ENCODE measurements at regions not wholly inside any gene's neighbourhood (a gene's known extent, or its start where the extent isn't known, plus 50 kb on each side); places are given as distances from the start of the nearest gene placed in this dataset.

GRCh38 chr18:44342946-44343345, 337.7 kb upstream of the SETBP1 start:
- no peak for TF ChIP-seq ZBTB7A (tag by site-specific recombination; IDR thresholded peaks at IDR 0.05; ENCODE audit: low read depth)
- TF ChIP-seq ZNF639 (tag by site-specific recombination; IDR thresholded peaks at IDR 0.05): no peak
- no peak for TF ChIP-seq KLF9 (tag by site-specific recombination; IDR thresholded peaks at IDR 0.05; ENCODE audit: low read depth)
- no peak for TF ChIP-seq PATZ1 (tag by site-specific recombination; IDR thresholded peaks at IDR 0.05)
- no peak for TF ChIP-seq YY1 (tag by site-specific recombination; IDR thresholded peaks at IDR 0.05)
- TF ChIP-seq ZNF76 (tag by site-specific recombination; IDR thresholded peaks at IDR 0.05; ENCODE audit: borderline replicate concordance, low read depth): no peak
- TF ChIP-seq CTCF (tag by site-specific recombination; IDR thresholded peaks at IDR 0.05): no peak
- TF ChIP-seq ELK4 (IDR thresholded peaks at IDR 0.05; ENCODE audit: borderline replicate concordance, low read depth, low read length): no peak
- no peak for TF ChIP-seq ZBTB21 (tag by site-specific recombination; IDR thresholded peaks at IDR 0.05)
- no peak for TF ChIP-seq ZNF274 (IDR thresholded peaks at IDR 0.05; ENCODE audit: low read length)
- no peak for TF ChIP-seq ZNF274 (tag by site-specific recombination; IDR thresholded peaks at IDR 0.05; ENCODE audit: borderline replicate concordance)
- no peak for TF ChIP-seq ZNF704 (tag by site-specific recombination; IDR thresholded peaks at IDR 0.05)
- TF ChIP-seq ZNF223 (tag by site-specific recombination; IDR thresholded peaks at IDR 0.05): no peak
- no peak for TF ChIP-seq ZNF514 (tag by site-specific recombination; IDR thresholded peaks at IDR 0.05)

All from HEK293 (cell line).